ENCODE measurements at regions not wholly inside any gene's neighbourhood (a gene's known extent, or its start where the extent isn't known, plus 50 kb on each side); places are given as distances from the start of the nearest gene placed in this dataset.
"Not testable (repeated sequence)": the region's sequence is repeated elsewhere in the genome, so short reads cannot be mapped to it uniquely, and the experiment has no call there.

GRCh38 chr6:140189263-140189662 is 814.8 kb upstream of the CITED2 start:
- DNase-seq: not testable (repeated sequence)

- DNase-seq: no peak
Observed at GRCh38 chr6:140185991-140186390, 811.5 kb upstream of the CITED2 start.

GRCh38 chr6:140183881-140184280 is 809.4 kb upstream of the CITED2 start:
- no peak for DNase-seq

DNA sequence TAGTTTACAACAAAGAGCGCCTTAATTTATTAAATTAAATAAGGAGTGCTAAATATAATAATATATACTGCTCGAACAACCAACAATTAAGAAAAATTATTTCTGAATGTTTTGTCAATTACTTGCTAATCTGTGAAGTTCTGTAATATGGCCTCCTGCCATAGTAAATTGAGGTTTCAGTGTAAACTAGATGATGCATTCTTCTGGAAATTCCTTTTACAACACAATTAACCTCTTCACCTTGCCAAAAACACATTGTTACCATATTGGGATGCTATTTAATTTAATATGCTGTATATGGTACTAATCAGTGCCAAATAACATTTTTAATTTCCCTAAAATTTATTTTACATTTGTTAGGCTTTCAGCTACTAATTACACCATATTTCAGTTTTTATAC is 808.4 kb upstream of the CITED2 start:
- DNase-seq: no peak

- no peak for DNase-seq
Observed at GRCh38 chr6:140181876-140182275, 807.4 kb upstream of the CITED2 start.

GRCh38 chr6:140180306-140180705 is 805.9 kb upstream of the CITED2 start:
- no peak for DNase-seq

GRCh38 chr6:140178935-140179334 is 804.5 kb upstream of the CITED2 start:
- DNase-seq: no peak

DNA sequence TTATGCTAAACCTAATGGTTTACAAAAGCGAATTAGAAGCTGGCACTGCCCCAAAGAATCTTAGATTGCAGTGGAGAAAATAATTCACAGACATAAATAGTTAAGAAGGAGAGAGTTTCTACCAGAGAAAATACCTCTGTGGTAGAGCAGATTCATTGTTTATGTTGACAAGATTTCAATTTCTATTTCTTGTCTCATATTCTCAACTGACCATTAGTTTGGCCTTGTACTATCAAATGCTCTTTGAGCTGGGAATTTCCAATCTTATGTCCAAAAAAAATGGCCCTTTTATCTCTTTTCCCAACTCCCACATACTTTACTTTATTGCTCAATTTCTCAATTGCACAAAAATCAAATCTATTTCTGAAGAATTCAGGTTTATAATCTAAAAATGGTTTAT is 804.1 kb upstream of the CITED2 start:
- DNase-seq: no peak

GRCh38 chr6:140176306-140176705 is 801.9 kb upstream of the CITED2 start:
- DNase-seq: no peak

DNA sequence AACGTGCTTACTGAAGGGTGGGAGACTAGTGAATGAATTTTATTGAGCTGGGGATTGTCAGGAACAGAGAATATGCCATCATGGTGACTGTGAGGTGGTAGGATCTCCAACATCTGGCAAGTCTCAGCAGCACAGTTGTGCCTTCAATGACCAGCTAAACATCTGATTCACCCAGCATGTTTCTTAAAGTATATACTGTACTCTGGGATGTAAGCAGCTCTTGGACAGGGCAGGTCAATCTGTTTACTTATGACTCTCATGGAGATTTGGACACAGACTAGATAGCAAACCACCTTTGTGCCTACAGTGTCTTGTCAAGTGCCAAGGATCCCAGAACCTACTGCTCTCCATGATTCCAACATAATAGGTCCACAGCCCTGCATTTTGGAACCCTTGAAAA is 801.0 kb upstream of the CITED2 start:
- DNase-seq: no peak

DNA sequence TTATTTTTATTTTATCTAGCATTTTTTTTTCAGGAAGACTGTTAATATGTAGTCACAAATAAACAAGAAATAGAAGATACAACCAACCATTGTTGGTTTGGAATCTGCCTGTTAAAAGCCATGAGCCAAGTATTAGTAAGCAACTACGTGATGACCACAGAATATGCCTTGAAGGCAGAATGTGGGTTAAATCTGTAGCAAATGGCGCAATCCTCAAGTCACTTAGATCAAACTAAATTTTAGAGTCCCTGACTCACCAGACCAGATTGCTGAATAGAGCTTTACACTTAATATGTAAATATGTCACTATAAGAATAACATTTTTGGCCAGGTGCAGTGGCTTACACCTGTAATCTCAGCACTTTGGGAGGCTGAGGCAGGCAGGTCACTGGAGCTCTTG is 800.1 kb upstream of the CITED2 start:
- DNase-seq: no peak

DNA sequence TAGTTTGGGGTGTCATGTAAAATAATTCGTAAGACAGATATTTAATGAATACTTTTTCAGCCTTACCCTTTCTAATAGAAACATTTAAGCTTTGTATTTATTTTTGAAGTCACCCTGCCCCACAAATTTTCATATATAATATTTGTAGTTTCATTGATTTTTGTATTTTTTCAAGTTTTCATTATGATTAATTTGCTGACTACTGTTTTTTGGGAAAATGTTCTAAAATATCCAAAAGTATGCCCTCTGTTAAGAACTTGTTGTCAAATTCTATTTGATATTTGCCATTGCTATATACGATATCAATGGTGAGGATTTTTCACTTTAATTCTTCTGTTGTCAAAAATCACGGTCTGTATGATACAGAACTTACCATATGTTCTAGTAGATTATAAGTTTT is 793.9 kb upstream of the CITED2 start:
- no peak for DNase-seq

GRCh38 chr6:140160909-140161308 is 786.5 kb upstream of the CITED2 start:
- DNase-seq: no peak

DNA sequence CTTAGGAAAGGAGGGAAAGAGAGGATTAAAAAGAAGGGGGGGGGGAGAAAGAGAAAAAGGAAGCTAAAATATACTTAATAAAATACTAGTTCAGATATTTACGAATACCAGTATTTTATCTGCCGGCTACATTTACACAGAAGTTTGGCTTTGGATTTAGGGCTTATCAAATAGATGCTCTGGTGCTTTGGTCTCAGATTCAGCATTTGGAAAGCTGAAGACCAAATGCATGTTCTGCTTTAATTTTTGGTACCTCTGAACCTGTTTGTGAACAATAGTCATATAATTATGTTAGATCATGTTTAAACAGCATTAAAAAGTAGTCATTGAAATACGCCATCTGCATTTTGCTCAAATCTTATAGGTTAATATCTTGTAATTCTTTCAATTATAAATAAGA is 786.0 kb upstream of the CITED2 start:
- DNase-seq: no peak

DNA sequence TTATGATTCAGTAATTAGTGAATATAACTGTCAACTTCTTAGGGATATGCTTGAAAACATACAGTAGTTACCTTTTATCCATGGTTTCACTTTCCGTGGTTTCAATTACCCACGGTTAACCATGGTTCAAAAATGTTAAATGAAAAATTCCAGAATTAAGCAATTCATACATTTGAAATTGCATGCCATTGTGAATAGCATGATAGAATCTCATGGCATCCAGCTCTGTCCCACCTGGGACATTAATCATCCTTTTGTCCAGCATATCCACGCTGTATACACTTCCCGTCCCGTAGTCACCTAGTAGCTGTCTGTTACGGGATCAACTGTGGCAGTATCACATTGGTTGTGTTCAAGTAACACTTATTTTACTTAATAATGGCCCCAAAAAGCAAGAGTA is 781.7 kb upstream of the CITED2 start:
- DNase-seq: no peak

DNA sequence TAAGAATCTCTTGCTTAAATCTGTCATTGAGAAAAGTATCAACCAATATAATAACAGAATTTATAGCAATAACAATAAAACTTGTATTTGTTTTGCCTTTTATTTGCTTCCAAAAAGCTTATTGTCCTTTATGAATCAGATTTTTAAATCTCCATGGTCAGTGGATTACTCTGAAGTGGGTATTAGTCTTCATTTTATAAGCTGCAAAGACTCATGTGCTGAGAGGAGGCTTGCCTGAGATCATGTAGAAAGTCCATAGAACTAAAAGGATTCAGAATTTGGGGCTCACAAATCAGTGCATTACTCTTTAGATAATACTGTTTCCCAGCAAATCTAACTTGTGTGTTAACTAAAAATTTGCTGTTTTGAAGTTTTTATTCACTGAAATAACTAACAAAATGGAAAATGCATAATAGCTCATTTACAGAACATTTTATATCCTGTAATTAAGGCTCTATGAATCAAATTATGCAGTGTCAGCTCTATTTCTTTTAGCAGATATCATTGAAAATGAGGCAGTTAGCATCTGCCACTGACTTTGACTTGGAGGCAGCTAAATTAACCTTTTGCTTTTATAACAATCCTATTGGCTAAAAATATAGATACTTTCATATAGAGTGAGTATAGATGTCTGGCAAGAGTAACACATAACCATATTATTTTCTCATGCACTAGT is 781.1 kb upstream of the CITED2 start:
- no peak for DNase-seq

DNA sequence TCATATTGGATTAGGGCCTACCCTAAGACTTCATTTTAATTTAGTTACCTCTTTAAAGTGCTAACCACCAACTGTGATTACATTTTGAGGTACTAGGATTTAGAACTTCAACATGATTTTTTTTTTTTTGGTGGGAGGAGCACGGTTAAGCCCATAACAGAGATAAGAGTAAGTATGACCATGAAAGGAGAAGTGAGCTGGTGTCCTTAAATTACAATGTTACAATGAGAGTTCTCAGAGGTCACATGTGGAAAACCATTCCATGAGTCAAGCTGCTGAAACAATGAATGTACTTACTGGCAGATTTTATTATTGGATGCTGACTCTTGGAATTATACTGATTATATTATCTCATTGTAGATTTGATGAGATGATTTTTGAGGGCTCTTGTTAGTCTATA is 779.3 kb upstream of the CITED2 start:
- no peak for DNase-seq

GRCh38 chr6:140147825-140148814 is 773.7 kb upstream of the CITED2 start:
- not testable (repeated sequence) for DNase-seq

GRCh38 chr6:140140891-140141290 is 766.4 kb upstream of the CITED2 start:
- DNase-seq: no peak

- DNase-seq: no peak
Observed at GRCh38 chr6:140138311-140139010, 764.0 kb upstream of the CITED2 start.

- DNase-seq: no peak
Observed at GRCh38 chr6:140134224-140134623, 759.8 kb upstream of the CITED2 start.

- DNase-seq: no peak
Observed at GRCh38 chr6:140130074-140130473, 755.6 kb upstream of the CITED2 start.

- DNase-seq: no peak
Observed at GRCh38 chr6:140124498-140124897, 750.0 kb upstream of the CITED2 start.

DNA sequence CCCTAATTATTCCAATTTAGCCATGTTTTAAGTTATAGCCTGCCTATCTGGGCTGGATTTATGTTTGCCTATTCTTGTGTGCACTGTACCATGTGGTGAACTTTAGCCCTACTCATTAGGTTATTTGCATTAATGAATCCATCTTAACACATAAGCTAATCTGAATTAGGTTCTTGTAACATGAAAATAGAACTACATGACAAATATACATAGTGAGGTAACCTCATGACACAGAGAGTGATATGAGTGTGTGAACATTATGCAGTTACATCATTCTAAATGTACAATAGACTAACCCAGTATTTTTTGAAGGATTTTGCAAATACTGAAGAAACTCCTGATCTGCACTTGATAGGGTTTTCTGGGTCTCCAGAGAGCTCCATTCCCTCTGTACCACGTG is 733.7 kb upstream of the CITED2 start:
- DNase-seq: no peak
